DND-41 (cell line): ENCODE measurements at regions not wholly inside any gene's neighbourhood (a gene's known extent, or its start where the extent isn't known, plus 50 kb on each side); places are given as distances from the start of the nearest gene placed in this dataset.

Experiments used
- CTCF ChIP-seq: IDR thresholded peaks from 2 replicates; pipeline ENCODE4 v1.5.1; 2012; ENCODE audit warnings: borderline replicate concordance, low read length, moderate library complexity, mild to moderate bottlenecking; ENCODE audit not compliant: poor library complexity, severe bottlenecking; ENCODE audit errors: extremely low read depth
- EZH2 ChIP-seq: IDR thresholded peaks from 3 replicates; pipeline ENCODE4 v1.6.1; 2012; ENCODE audit warnings: borderline replicate concordance, low read depth, mild to moderate bottlenecking, moderate library complexity, low read length, inconsistent platforms; ENCODE audit not compliant: severe bottlenecking

- no peak for TF ChIP-seq CTCF
- TF ChIP-seq EZH2, result no peak
Measured at GRCh38 chr5:105428451-105429380, 1866.1 kb upstream of the NUDT12 start.
